Muscle of leg (tissue), 3 donors: ENCODE measurements at regions not wholly inside any gene's neighbourhood (a gene's known extent, or its start where the extent isn't known, plus 50 kb on each side); places are given as distances from the start of the nearest gene placed in this dataset.

Source experiments
- DNase-seq: peaks from one replicate; pipeline ENCODE4 v3.0.0; 2013
- H3K27ac ChIP-seq: one replicate; pipeline ENCODE4 v1.5.1; 2013; ENCODE audit warnings: mild to moderate bottlenecking, low read length, control low read depth
- H3K27me3 ChIP-seq: one replicate; pipeline ENCODE4 v1.6.1; 2013; ENCODE audit warnings: low read length; ENCODE audit not compliant: control insufficient read depth, insufficient read depth
- H3K36me3 ChIP-seq: one replicate; pipeline ENCODE4 v1.6.1; 2013; ENCODE audit warnings: low read length; ENCODE audit not compliant: control insufficient read depth, insufficient read depth
- H3K4me1 ChIP-seq: one replicate; pipeline ENCODE4 v1.6.1; 2013; ENCODE audit warnings: low read length; ENCODE audit not compliant: control insufficient read depth, insufficient read depth
- H3K4me3 ChIP-seq: one replicate; pipeline ENCODE4 v1.5.1; 2013; ENCODE audit warnings: low read length, control low read depth
- H3K9me3 ChIP-seq: replicated peaks from 2 replicates; pipeline ENCODE4 v1.6.1; 2013; ENCODE audit warnings: low read depth, low read length; ENCODE audit not compliant: control insufficient read depth
- WGBS: methylation state at CpG from one replicate; pipeline ENCODE4 v1.1.5; 2013; ENCODE audit warnings: missing lambda C conversion rate; ENCODE audit not compliant: insufficient coverage; 5-methylcytosine and 5-hydroxymethylcytosine counted together

- Histone ChIP-seq H3K4me1 (no peaks in the 10 kb centered on the region), H3K4me3 (no peak overlapping the region), H3K9me3 (peaks cover 2% of the 10 kb centered on the region), H3K27me3 (no peaks in the 10 kb centered on the region), H3K36me3 (no peaks in the 10 kb centered on the region), H3K27ac (no peak overlapping the region)
- no CpG with 5 or more reads among the region's 3 CpGs for WGBS
- DNase-seq, result no peak
Observed at GRCh38 chr10:118513174-118513573, 82.3 kb downstream of the PRLHR start.

- 43% methylated on average over 1 of the region's 2 CpGs for WGBS
- Histone ChIP-seq H3K4me3 (no peak overlapping the region), H3K27ac (no peak overlapping the region), H3K27me3 (no peaks in the 10 kb centered on the region), H3K9me3 (no peaks in the 10 kb centered on the region), H3K4me1 (no peaks in the 10 kb centered on the region), H3K36me3 (no peaks in the 10 kb centered on the region)
- no peak for DNase-seq
Observed at GRCh38 chr10:118511711-118512110, 83.7 kb downstream of the PRLHR start.

GRCh38 chr10:118508863-118509262 lies 86.6 kb downstream of the PRLHR start:
- Histone ChIP-seq H3K27me3 (no peaks in the 10 kb centered on the region), H3K36me3 (no peaks in the 10 kb centered on the region), H3K4me3 (no peak overlapping the region), H3K4me1 (no peaks in the 10 kb centered on the region), H3K9me3 (no peaks in the 10 kb centered on the region), H3K27ac (no peak overlapping the region)
- no CpG with 5 or more reads among the region's 1 CpG for WGBS
- DNase-seq, result no peak

- Histone ChIP-seq H3K27me3 (no peaks in the 10 kb centered on the region), H3K4me1 (no peaks in the 10 kb centered on the region), H3K36me3 (no peaks in the 10 kb centered on the region), H3K9me3 (no peaks in the 10 kb centered on the region), H3K4me3 (no peak overlapping the region), H3K27ac (no peak overlapping the region)
- DNase-seq, result no peak
- WGBS, result no CpG with 5 or more reads among the region's 2 CpGs
Observed at GRCh38 chr10:118508355-118508754, 87.1 kb downstream of the PRLHR start.

GRCh38 chr10:118506671-118507590 lies 88.5 kb downstream of the PRLHR start:
- Histone ChIP-seq H3K36me3 (no peaks in the 10 kb centered on the region), H3K27ac (no peak overlapping the region), H3K4me3 (no peak overlapping the region), H3K9me3 (no peaks in the 10 kb centered on the region), H3K4me1 (no peaks in the 10 kb centered on the region), H3K27me3 (no peaks in the 10 kb centered on the region)
- DNase-seq, result no peak
- WGBS, result 65% methylated on average over 5 of the region's 7 CpGs

- no peaks in the 10 kb centered on the region for H3K4me1 ChIP-seq
- no peak for DNase-seq
- H3K27me3 ChIP-seq, result no peaks in the 10 kb centered on the region
- no peaks in the 10 kb centered on the region for H3K9me3 ChIP-seq
- no peaks in the 10 kb centered on the region for H3K36me3 ChIP-seq
- H3K27ac ChIP-seq, result no peak overlapping the region
- WGBS, result no CpG with 5 or more reads among the region's 3 CpGs
- H3K4me3 ChIP-seq, result no peak overlapping the region
Observed at GRCh38 chr10:118505363-118505762, 90.1 kb downstream of the PRLHR start.

- Histone ChIP-seq H3K4me3 (no peak overlapping the region), H3K4me1 (no peaks in the 10 kb centered on the region), H3K27ac (no peak overlapping the region), H3K36me3 (no peaks in the 10 kb centered on the region), H3K9me3 (no peaks in the 10 kb centered on the region), H3K27me3 (no peaks in the 10 kb centered on the region)
- WGBS, result 28% methylated on average over 2 of the region's 7 CpGs
- no peak for DNase-seq
Observed at GRCh38 chr10:118504467-118505205, 90.8 kb downstream of the PRLHR start.

GRCh38 chr10:118504044-118504443 lies 91.4 kb downstream of the PRLHR start:
- 88% methylated on average over 1 of the region's 1 CpG for WGBS
- no peaks in the 10 kb centered on the region for H3K9me3 ChIP-seq

GRCh38 chr10:118503192-118503591 lies 92.3 kb downstream of the PRLHR start:
- WGBS, result 60% methylated on average over 1 of the region's 2 CpGs
- DNase-seq, result no peak
- no peaks in the 10 kb centered on the region for H3K27me3 ChIP-seq

More at GRCh38 chr10:118504044-118504443, 91.4 kb downstream of the PRLHR start:
- H3K4me3 ChIP-seq, result no peak overlapping the region
- no peak overlapping the region for H3K27ac ChIP-seq
- no peaks in the 10 kb centered on the region for H3K27me3 ChIP-seq
- no peaks in the 10 kb centered on the region for H3K4me1 ChIP-seq
- DNase-seq, result no peak
- H3K36me3 ChIP-seq, result no peaks in the 10 kb centered on the region

GRCh38 chr10:118501637-118502440 lies 93.6 kb downstream of the PRLHR start:
- no peaks in the 10 kb centered on the region for H3K36me3 ChIP-seq
- no peaks in the 10 kb centered on the region for H3K27me3 ChIP-seq
- 56% methylated on average over 7 of the region's 9 CpGs for WGBS
- no peak overlapping the region for H3K4me3 ChIP-seq
- no peaks in the 10 kb centered on the region for H3K9me3 ChIP-seq
- no peak for DNase-seq
- H3K4me1 ChIP-seq, result no peaks in the 10 kb centered on the region
- H3K27ac ChIP-seq, result no peak overlapping the region

More at GRCh38 chr10:118503192-118503591, 92.3 kb downstream of the PRLHR start:
- H3K4me3 ChIP-seq, result no peak overlapping the region
- H3K27ac ChIP-seq, result no peak overlapping the region
- no peaks in the 10 kb centered on the region for H3K36me3 ChIP-seq
- H3K4me1 ChIP-seq, result no peaks in the 10 kb centered on the region
- no peaks in the 10 kb centered on the region for H3K9me3 ChIP-seq
